ENCODE measurements at regions not wholly inside any gene's neighbourhood (a gene's known extent, or its start where the extent isn't known, plus 50 kb on each side); places are given as distances from the start of the nearest gene placed in this dataset.
"Not testable (repeated sequence)": the region's sequence is repeated elsewhere in the genome, so short reads cannot be mapped to it uniquely, and the experiment has no call there.

GRCh38 chr1:29397981-29398380 is 161.7 kb downstream of the PTPRU start:
- DNase-seq (ENCODE audit: low read depth in 4 of 4, low spot score in 1 of 4) = no peak

- DNase-seq (ENCODE audit: low read depth in 4 of 4, low spot score in 1 of 4) = no peak
Observed at GRCh38 chr1:29397256-29397590, 160.9 kb downstream of the PTPRU start.

- no peak for DNase-seq (ENCODE audit: low read depth in 4 of 4, low spot score in 1 of 4)
Observed at GRCh38 chr1:29396438-29397255, 160.3 kb downstream of the PTPRU start.

- DNase-seq (ENCODE audit: low read depth in 4 of 4, low spot score in 1 of 4) = no peak
Observed at GRCh38 chr1:29395736-29396437, 159.6 kb downstream of the PTPRU start.

GRCh38 chr1:29394521-29395225 is 158.4 kb downstream of the PTPRU start:
- DNase-seq (ENCODE audit: low read depth in 4 of 4, low spot score in 1 of 4) = no peak

- DNase-seq (ENCODE audit: low read depth in 4 of 4, low spot score in 1 of 4) = no peak
Observed at GRCh38 chr1:29393451-29393826, 157.1 kb downstream of the PTPRU start.

- DNase-seq (ENCODE audit: low read depth in 4 of 4, low spot score in 1 of 4) = no peak
Observed at GRCh38 chr1:29392486-29393450, 156.4 kb downstream of the PTPRU start.

- no peak for DNase-seq (ENCODE audit: low read depth in 4 of 4, low spot score in 1 of 4)
Observed at GRCh38 chr1:29392036-29392435, 155.7 kb downstream of the PTPRU start.

GRCh38 chr1:29391362-29391880 is 155.1 kb downstream of the PTPRU start:
- DNase-seq (ENCODE audit: low read depth in 4 of 4, low spot score in 1 of 4) = no peak

GRCh38 chr1:29390491-29391361 is 154.4 kb downstream of the PTPRU start:
- DNase-seq (ENCODE audit: low read depth in 4 of 4, low spot score in 1 of 4) = no peak

- no peak for DNase-seq (ENCODE audit: low read depth in 4 of 4, low spot score in 1 of 4)
Observed at GRCh38 chr1:29390075-29390474, 153.8 kb downstream of the PTPRU start.

GRCh38 chr1:29389533-29390041 is 153.3 kb downstream of the PTPRU start:
- DNase-seq (ENCODE audit: low read depth in 4 of 4, low spot score in 1 of 4) = no peak

GRCh38 chr1:29388884-29389283 is 152.6 kb downstream of the PTPRU start:
- DNase-seq (ENCODE audit: low read depth in 4 of 4, low spot score in 1 of 4) = no peak

GRCh38 chr1:29388170-29388569 is 151.8 kb downstream of the PTPRU start:
- no peak for DNase-seq (ENCODE audit: low read depth in 4 of 4, low spot score in 1 of 4)

GRCh38 chr1:29387210-29387609 is 150.9 kb downstream of the PTPRU start:
- DNase-seq (ENCODE audit: low read depth in 4 of 4, low spot score in 1 of 4) = no peak

GRCh38 chr1:29386453-29386852 is 150.1 kb downstream of the PTPRU start:
- DNase-seq (ENCODE audit: low read depth in 4 of 4, low spot score in 1 of 4) = not testable (repeated sequence)

- DNase-seq (ENCODE audit: low read depth in 4 of 4, low spot score in 1 of 4) = no peak
Observed at GRCh38 chr1:29385966-29386365, 149.6 kb downstream of the PTPRU start.

GRCh38 chr1:29384496-29385015 is 148.2 kb downstream of the PTPRU start:
- no peak for DNase-seq (ENCODE audit: low read depth in 4 of 4, low spot score in 1 of 4)

GRCh38 chr1:29383746-29384371 is 147.5 kb downstream of the PTPRU start:
- no peak for DNase-seq (ENCODE audit: low read depth in 4 of 4, low spot score in 1 of 4)

All from stimulated activated CD4-positive, alpha-beta T cell treated with anti-CD3 and anti-CD28 coated beads, Interleukin-1b, Interleukin-23, amount 100 ng/mL, for 24 hours (primary cell).